Glomerular endothelial cell (primary cell): ENCODE measurements at regions not wholly inside any gene's neighbourhood (a gene's known extent, or its start where the extent isn't known, plus 50 kb on each side); places are given as distances from the start of the nearest gene placed in this dataset.
"Not testable (repeated sequence)": the region's sequence is repeated elsewhere in the genome, so short reads cannot be mapped to it uniquely, and the experiment has no call there.

Experiments used
- DNase-seq: peaks from one replicate; pipeline ENCODE4 v3.0.0-alpha.2; 2011; ENCODE audit warnings: low read depth, low spot score; ENCODE audit errors: extremely low read depth

DNA sequence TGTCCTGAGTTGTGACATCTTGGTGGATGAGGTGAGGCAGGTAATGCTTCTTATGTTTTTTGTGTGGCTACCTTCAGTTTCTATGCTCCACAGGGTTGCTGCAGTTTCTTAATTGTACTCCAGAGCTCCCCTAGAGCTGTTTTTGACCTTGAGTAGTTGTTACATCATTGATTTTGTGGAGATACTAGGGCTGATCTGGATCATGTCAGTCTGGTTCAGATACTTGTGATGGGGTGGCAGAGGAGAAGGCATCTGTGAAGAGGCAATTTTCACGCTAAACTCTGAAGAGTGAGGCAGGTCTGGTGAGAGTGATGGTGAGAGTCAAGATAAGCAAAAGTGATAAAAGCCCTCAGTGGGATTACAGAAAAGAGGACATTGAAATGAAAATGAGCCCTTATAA, 1180.2 kb downstream of the RAPGEF2 start:
- no peak for DNase-seq

DNA sequence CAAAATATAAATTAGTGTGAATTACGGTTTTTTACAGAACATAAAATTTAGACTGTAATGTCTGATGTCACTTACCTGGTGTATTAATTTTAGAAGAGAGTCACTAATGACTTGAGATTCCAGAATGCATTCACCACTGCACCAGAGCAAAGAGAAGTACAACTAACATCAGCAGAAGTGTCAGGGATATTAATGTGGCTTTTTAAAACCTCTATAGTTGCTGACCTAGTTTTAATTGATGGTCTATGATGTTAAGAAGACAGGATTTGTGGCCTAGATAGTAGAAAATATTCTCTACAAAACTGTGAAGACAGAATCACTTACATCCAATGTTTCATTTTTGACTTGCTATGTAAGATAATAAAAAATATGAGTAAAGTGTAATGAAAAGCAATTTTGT, 1181.6 kb downstream of the RAPGEF2 start:
- DNase-seq, result no peak

DNA sequence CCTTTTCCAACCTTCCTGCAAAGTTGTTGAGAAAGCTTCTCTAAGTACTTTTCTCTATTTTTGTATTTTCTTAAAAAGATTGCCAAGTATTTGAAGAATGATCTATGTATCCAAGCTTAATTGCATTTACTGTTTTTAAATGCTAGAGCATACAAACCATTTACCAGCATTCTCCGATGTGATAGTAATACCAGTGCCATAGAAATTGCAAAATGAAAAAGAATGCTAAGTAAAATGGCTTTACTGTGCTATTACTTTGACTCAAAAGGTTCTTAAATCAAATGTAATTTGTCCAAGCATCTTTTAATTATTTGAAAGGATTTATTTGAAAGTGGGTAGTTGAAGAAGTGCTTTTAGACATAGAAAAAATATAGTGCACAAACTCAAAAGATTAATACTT, 1183.2 kb downstream of the RAPGEF2 start:
- DNase-seq, result no peak

DNA sequence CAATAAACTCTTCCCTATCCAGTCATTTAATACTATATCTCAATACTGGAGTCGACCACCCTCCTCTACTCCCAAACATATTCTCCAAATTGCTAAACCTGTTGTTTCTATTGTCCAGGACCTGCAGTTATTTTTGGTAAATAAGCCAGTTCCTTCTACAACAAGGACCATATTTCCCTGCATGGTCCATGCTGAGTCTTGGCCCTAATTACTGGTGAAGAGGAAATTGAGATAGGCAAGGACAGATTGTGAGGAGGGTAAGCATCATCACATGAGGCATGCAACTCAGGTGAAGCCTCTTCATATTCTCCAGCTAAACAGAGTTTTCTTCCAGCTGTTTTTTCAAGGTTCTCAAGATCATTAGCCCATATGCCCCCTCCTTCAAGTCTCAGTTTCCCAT, 1193.6 kb downstream of the RAPGEF2 start:
- DNase-seq, result no peak

DNA sequence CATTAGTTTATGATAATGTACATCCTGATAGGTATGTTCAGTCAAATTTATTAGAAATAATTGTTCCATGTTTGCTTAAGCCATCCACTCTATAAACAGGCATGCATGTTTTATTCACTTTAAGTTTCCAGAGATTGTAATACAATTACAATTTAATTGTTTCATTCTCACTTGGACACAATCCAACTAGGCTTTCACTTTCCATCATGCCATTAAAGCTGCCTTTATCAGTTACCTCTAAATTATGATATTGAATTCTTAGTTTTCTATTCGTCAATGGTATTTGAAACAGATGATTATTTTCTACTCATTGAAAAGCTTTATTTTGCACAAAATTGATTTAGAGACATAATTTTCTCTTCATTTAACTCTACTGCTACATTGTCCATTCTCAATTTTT, 1196.3 kb downstream of the RAPGEF2 start:
- DNase-seq, result no peak

DNA sequence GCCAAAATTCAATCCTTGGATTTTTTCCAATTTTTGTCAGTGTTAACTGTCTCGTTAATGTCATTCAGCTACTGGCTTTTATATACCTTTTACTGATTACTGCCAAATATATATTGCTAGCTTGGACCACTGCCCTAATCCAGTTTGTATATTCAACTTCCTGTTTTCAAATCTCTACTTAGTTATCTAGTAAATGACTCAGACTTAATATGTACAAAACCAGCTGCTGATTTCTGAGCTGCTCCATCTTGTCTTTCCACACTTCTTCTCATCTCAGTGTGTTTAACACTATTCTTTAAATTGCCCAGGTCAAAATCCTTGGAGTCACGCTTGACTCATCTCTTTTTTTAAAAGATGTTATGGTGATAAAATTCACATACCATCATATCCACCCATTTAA, 1196.7 kb downstream of the RAPGEF2 start:
- DNase-seq, result no peak

DNA sequence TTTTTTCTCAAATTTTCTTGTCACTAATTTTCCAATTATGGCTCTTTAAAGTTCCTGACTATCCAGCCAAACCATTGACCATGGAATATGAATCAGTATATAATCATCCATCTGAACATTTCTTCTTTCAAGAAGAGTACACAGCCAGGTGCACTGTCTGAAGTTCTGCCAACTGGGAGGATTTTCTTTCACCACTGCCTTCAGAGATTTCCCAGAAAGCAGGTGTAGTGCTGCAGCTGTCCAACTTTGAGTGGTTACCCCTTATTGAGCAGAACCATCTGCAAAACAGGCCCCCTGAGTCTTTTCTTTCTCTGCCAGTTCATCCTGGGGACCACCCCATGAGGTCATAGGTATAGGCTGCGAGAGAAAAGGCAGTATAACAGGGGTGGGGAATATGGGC, 1213.2 kb downstream of the RAPGEF2 start:
- DNase-seq, result no peak

DNA sequence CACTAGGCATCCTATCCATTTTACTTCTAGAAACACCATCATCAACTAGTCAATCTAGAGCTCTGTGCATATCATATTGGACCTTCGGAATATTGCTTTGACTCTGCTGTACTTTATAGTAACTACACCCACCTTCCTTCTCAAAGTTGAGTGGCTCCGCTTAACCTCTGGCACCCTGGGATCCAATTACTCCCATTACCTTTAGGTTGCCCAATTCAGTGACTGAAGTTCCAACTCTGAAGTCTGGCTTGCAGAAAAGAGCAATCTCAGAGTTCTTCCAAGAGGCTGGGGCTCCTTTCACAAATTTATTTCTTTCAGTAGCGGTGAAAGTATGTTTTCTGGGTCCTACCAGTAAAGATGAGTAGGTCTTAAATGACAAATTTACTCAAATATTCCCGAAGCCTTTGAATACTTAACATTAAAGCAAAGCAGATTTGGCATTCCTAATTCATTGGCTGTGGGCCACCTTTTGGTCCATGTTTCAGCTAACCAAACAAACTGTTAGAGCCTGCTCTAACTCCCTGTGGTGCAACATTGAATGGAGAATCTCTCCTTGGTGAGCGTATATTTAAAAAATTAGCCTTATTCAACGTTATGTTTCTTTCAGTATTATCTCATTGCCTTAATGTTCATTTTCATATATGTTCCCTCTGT, 1215.8 kb downstream of the RAPGEF2 start:
- no peak for DNase-seq

DNA sequence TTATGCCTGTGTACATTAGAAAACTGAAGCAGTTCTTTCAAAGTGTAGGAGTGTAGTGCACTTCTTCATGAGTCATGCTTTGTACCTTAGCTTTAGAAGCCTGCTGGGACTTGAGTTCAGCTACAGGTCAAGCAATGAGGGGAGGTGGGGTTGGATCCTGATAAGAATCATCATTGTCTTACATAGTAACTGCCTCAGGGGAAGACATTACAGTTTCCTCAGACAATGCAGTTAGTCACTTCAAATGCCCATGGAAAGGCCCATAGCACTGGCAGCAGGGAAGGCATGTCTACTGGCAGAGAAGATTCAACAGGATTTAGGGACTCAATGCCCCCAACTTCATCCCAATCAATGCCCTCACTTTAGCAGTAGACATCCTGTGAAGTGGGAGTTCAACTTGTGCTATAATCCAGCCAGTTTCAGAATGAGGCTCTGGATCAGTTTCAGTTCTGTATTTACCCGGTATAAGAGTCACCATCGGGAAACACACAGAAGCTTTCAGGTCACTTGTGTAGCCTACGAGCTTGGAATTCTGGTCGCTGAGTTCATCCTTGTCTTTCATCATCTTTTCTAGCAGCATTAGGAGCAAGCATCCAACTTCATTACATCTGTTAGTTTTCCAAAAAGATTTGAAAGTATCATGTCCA, 1216.5 kb downstream of the RAPGEF2 start:
- no peak for DNase-seq

DNA sequence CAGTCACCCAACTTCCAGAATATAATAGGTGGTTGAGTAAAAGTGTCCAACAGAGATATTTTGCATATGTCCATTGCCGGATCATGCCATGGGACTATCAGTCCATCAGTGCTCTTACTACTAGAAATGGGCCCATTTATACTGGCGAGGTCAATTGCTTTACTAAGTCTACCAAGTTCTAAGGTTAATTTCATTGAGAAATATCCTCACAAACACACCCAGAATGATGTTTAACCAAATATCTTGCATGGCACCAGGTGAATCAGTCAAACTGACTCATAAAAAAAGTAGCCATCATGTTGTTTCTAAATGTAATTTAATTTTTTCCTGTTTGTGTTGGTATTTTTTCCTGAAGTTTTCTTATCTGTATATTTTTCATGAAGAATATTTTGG, 1217.0 kb downstream of the RAPGEF2 start:
- DNase-seq, result no peak

DNA sequence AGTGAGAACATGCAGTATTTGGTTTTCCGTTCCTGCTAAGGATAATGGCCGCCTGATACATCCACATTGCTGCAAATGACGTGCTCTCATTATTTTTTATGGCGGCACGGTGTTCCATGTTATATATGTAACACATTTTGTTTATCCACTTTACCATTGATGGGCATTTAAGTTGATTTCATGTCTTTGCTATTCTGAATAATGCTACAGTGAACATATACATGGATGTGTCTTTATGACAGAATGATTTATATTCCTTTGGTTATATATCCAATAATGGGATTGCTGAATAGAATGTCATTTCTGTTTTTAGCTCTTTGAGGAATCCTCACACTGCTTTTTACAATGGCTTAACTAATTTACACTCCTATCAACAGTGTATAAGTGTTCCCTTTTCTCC, 1223.2 kb downstream of the RAPGEF2 start:
- DNase-seq, result no peak

DNA sequence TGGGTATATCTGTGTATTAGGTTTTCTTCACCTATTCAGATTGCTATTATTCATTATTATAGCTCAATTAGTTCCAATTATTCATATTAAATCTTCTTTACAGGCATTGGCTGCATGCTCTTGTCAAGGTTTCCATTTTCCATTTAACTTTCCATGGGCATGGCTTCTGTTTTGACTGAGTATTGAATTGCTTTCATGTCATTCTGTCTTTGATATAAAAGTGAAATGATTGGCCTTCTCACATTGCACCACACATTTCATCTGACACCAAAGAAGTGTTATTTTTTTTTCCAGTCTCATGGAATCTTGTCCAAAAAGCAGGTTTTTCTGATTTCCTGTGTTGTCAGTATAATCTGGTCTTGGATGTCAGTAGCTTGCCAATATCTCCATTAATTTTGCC, 1244.3 kb downstream of the RAPGEF2 start:
- DNase-seq, result no peak

DNA sequence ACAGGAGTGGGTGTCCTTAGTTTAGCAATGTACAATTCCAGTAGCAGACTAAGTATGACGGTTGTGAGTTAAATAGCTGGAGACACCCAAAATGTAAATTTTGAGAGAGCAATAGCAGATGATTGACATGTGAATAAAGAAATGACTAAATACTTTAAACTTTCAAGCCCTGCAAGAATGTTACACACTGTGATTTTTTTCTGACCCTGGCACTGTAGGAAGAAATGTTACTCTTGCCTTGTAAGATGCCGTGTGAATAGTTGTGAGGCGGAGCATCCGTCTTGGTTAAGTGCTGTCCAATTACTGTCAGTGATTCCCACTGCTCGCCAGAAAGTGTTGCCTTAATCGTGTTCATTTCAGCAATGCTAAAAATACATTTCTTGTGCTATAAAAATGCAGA, 1248.1 kb downstream of the RAPGEF2 start:
- DNase-seq, result no peak

DNA sequence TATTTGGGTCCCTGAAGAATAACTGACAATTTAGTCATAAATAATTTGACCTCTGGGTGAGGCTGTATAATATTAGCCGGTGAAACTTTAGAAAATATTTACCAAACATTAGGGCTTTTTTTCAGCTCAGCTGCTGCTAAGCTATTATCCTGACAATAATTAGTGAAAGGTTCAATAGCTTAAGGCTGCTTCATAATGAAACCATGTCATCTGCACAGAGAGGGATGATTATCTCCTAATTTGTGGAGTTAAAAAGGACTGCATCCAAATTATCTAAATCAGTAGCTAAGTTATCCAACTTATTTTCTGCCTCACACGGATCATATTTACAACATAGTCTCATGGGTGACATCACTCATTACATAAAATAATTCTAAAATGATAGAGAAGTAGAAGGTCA, 1249.8 kb downstream of the RAPGEF2 start:
- no peak for DNase-seq

DNA sequence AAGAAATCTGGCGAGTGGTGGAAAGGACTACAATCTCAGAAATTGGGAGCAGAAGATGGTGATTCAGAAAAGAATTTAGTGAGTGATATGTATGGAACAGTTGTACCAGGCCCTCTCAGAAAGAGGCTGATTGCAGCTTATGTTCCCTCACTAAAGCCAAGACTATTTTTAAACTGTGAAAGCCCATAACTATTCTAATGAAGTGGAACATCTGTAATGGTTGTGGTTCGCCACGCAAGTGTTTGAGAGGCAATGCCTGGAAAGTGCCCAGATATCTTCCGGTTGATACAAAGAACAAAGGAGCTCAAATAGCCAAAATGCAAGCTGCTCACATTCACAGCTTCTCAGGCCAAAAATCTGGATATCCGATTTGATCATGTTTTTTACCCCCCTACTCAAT, 1250.7 kb downstream of the RAPGEF2 start:
- DNase-seq, result no peak

DNA sequence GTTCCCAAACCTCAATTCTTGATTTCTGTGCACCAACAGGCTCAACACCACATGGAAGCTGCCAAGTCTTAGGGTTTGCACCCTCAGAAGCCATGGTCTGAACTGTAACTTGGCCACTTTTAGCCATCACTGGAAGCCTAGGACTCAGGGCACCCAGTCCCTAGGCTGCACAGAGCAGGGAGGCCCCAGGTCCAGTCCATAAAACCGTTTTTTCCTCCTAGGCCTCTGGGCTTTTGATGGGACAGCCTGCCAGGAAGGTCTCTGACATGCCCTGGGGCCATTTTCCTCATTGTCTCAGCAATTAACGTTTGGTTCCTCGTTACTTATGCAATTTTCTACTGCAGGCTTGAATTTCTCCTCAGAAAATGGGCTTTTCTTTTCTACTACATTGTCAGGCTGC, 1259.6 kb downstream of the RAPGEF2 start:
- no peak for DNase-seq

DNA sequence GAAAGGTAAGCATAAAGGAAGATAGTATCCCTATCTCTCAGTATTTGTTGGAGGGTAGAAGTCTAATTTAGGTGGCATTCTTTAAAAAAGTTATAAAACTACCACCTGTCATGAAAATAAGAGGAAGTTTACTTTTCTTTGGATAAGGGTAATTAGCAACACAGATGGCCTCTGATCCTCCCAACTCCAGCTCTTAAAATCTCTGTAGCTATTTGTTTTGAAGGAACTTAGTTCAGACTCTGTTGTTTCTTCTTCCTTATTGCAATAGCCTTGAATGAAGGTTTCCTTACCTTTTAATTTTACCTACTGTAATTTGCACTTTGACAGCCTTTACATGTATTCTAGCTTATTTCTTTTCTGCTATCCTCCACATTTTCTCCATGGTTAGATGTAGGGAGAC, 1261.3 kb downstream of the RAPGEF2 start:
- no peak for DNase-seq

DNA sequence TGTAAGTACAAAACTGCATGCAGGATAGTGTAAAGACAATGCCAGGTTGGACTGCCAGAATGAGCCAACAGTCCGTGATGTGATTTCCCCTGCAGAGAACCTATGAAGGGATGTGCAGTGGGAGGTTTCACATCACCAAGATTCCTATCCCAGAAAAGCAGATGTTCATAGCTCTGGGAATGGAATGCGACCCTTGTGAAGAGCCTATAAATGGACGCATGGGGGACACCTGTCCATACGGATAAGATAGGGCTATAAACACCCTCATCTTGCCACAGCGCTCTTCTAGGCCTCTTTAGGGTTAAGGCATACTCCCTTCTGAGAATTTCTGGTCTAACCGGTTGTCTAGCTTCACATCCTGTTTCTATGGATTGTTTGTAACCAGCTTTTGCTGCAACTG, 1261.8 kb downstream of the RAPGEF2 start:
- not testable (repeated sequence) for DNase-seq

DNA sequence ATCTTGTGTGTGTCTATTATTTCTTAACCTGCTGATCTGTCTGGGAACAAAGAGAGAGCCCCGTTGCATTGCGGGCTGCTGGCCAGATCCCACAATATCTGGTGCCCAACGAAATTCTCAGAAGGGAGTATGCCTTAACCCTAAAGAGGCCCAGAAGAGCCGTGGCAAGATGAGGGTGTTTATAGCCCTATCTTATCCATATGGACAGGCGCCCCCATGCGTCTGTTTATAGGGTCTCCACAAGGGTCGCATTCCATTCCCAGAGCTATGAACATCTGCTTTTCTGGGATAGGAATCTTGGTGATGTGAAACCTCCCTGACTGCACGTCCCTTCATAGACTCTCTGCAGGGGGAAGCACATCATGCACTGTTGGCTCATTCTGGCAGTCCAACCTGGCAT, 1262.5 kb downstream of the RAPGEF2 start:
- DNase-seq, result not testable (repeated sequence)

DNA sequence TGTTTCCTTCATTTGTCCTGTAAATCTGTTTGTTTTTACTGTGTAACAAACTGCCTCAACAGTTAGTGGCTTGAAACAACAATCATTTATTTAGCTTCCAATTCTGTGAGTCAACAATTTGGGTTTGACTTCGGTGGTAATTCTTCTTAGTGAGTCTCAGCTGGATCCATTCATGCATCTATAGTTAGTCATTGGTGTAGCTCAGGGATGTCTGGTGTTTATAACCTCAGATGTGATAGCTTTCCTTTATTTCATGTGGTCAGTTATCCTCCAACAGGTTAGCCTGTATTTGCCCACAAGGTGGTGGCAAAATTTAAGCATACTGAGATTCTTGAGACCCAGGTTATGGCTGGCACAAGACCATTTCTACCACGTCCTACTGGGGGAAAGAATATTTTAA, 1267.2 kb downstream of the RAPGEF2 start:
- DNase-seq, result no peak

DNA sequence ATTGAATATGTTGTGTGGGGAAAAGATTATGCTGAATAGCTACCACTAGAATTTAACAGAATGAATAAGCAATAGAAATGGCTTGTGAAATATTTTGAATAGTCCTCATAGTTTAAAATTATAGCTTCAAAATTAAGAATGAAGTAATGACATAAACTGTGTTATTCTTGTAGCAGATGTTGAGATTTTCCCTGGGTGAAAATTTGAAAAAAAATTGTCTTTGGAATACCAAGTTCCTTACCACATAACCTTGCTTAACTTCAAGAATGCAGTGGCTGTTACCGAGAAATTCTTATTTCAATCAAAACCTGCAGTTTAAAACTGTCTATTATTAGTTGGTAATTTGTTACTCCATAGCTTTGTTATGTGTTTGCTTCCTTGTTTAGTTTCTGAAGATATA, 1268.6 kb downstream of the RAPGEF2 start:
- DNase-seq, result no peak

DNA sequence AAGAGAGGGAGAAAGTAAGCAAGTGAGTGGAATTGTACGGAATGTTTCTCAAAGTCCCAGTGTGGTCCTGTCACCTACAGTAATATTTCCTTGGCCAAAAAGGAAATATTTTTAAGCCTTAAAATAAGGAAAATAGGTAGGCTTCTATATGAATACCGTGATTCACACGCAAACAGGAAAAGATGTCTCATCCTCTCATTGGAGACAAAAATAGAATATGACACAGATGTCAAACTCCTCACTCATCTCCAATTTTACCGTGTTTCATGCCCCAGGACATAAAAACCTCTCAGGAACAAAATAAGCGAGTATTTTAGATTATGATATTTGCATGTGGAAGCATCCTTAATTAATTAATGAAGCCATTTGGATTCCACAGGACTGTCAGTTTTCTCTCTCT, 1269.5 kb downstream of the RAPGEF2 start:
- DNase-seq, result no peak

DNA sequence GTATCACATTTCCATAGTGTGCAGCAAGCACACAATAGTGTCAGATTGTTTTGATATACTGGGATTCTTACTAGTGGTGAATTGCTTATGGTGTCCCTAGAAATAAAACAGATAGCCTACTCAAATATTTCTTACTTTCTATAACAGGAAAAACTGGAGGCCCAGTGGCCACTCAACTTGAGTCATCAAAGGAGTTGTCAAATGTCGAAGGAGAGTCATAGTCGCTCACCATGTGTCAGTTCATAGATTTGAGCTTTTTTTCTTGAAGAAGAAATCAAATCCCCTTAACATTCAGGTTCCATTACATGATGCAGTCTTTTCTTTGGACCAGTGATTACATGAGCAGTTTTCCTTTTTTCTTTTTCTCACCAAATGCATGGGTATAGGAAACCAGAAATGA, 1271.0 kb downstream of the RAPGEF2 start:
- DNase-seq, result no peak
